ENCODE measurements at regions not wholly inside any gene's neighbourhood (a gene's known extent, or its start where the extent isn't known, plus 50 kb on each side); places are given as distances from the start of the nearest gene placed in this dataset.

DNA sequence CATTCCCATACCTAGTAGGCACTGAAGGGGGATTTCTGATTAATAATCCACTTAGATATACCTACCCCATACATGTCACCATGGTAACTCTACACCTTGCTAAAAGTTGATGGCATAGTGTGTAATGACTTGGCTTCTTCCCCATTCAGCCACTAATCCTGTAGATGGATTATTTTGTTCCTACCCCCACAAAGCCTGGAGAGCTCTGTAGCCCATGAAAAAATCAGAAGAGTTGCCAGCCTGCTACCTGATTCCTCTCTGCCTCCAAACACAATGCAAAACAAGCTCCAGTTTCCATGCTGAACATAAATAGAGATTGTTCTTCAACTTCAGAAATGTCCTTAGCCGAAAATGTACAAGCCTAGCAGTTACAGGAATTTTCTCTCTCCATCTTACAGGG is 98.9 kb upstream of the PFN2 start:
- TF ChIP-seq, protein P1, sequence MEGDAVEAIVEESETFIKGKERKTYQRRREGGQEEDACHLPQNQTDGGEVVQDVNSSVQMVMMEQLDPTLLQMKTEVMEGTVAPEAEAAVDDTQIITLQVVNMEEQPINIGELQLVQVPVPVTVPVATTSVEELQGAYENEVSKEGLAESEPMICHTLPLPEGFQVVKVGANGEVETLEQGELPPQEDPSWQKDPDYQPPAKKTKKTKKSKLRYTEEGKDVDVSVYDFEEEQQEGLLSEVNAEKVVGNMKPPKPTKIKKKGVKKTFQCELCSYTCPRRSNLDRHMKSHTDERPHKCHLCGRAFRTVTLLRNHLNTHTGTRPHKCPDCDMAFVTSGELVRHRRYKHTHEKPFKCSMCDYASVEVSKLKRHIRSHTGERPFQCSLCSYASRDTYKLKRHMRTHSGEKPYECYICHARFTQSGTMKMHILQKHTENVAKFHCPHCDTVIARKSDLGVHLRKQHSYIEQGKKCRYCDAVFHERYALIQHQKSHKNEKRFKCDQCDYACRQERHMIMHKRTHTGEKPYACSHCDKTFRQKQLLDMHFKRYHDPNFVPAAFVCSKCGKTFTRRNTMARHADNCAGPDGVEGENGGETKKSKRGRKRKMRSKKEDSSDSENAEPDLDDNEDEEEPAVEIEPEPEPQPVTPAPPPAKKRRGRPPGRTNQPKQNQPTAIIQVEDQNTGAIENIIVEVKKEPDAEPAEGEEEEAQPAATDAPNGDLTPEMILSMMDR (IDR thresholded peaks at IDR 0.05): no peak
- no peak for TF ChIP-seq POLR2AphosphoS5 (IDR thresholded peaks at IDR 0.05; ENCODE audit: insufficient read depth in 1 of 2, low read depth in 1 of 2)
